Endothelial cell of umbilical vein (primary cell): ENCODE measurements at regions not wholly inside any gene's neighbourhood (a gene's known extent, or its start where the extent isn't known, plus 50 kb on each side); places are given as distances from the start of the nearest gene placed in this dataset.

Experiments
- BruUV-seq: library from RNA; stranded (reverse); fragments of 400-500 nt; replicated peaks from 2 replicates; lab custom pipeline; 2021; lab: Mats Ljungman, UMichigan
- CTCF ChIA-PET: fragments of 300-600, 350-600 bp; sonication (Branson Sonifier 250); formaldehyde crosslinking; loops from one replicate; lab custom pipeline; 2021; ENCODE audit warnings: antibody characterized with exemption, inconsistent platforms; lab: Charles Lee
- POLR2A ChIA-PET: fragments of 300-600, 350-600 bp; sonication (Branson Sonifier 250); formaldehyde crosslinking; loops from one replicate; lab custom pipeline; 2021; ENCODE audit warnings: antibody characterized with exemption, inconsistent platforms; lab: Charles Lee
- DNase-seq: peaks from one replicate; pipeline ENCODE4 v3.0.0-alpha.2; 2011; ENCODE audit warnings: low read depth, low spot score
- FAIRE-seq: peaks from 2 replicates; lab custom pipeline; 2011; peaks lifted over from hg19 to GRCh38; lab: Jason Lieb, UNC
- H2AFZ ChIP-seq: 2 replicates; pipeline ENCODE4 v1.6.0; 2012; ENCODE audit warnings: low read depth, low read length, control low read depth, inconsistent platforms
- H3K27ac ChIP-seq: 2 replicates; pipeline ENCODE4 v1.5.1; 2011; ENCODE audit warnings: low read depth, mild to moderate bottlenecking, control low read depth, low read length, moderate library complexity; ENCODE audit not compliant: insufficient read depth
- H3K27me3 ChIP-seq, 2 experiments: 2 replicates each; pipeline versions ENCODE4 v1.6.0 to v1.6.1; 2011; ENCODE audit warnings: low read length in 2 of 2, mixed read lengths in 1 of 2; ENCODE audit not compliant: control insufficient read depth in 2 of 2, insufficient read depth in 2 of 2
- H3K36me3 ChIP-seq, 2 experiments: 2 replicates in 1 of 2; 3 replicates in 1 of 2; pipeline ENCODE4 v1.5.1; 2011; ENCODE audit warnings: low read length in 2 of 2, mild to moderate bottlenecking in 1 of 2, moderate library complexity in 1 of 2; ENCODE audit not compliant: control insufficient read depth in 2 of 2, insufficient read depth in 2 of 2; ENCODE audit errors: extremely low read depth in 1 of 2
- H3K4me1 ChIP-seq: 3 replicates; pipeline ENCODE4 v1.5.1; 2011; ENCODE audit warnings: mild to moderate bottlenecking, low read length; ENCODE audit not compliant: control insufficient read depth, insufficient read depth; ENCODE audit errors: extremely low read depth
- H3K4me2 ChIP-seq: 2 replicates; pipeline ENCODE4 v1.6.1; 2011; ENCODE audit warnings: low read length, control low read depth, mixed read lengths; ENCODE audit not compliant: insufficient read depth
- H3K4me3 ChIP-seq, 3 experiments: fragments of 200-600 bp in 1 of 3; sonication (generic), shearing (Covaris generic) in 1 of 3; replicated peaks in 1 of 3; 2 replicates each; pipeline ENCODE4 v1.5.1; 2011 to 2016; ENCODE audit warnings: control low read depth in 3 of 3, low read length in 3 of 3, mild to moderate bottlenecking in 2 of 3, inconsistent platforms in 1 of 3, low read depth in 1 of 3, moderate library complexity in 1 of 3; ENCODE audit not compliant: insufficient read depth in 1 of 3
- H3K79me2 ChIP-seq: 2 replicates; pipeline ENCODE4 v1.6.0; 2012; ENCODE audit warnings: low read length, inconsistent platforms; ENCODE audit not compliant: control insufficient read depth, insufficient read depth
- H3K9ac ChIP-seq: replicated peaks from 2 replicates; pipeline ENCODE3; 2011; ENCODE audit warnings: low read length, control low read depth; ENCODE audit not compliant: insufficient read depth; ENCODE audit errors: extremely low read depth
- H3K9me1 ChIP-seq: replicated peaks from 3 replicates; pipeline ENCODE4 v1.6.0; 2011; ENCODE audit warnings: mild to moderate bottlenecking, low read length; ENCODE audit not compliant: control insufficient read depth, insufficient read depth; ENCODE audit errors: extremely low read depth
- H3K9me3 ChIP-seq: replicated peaks from 2 replicates; pipeline ENCODE4 v1.5.1; 2012; ENCODE audit warnings: low read length, inconsistent platforms; ENCODE audit not compliant: control insufficient read depth, insufficient read depth
- H4K20me1 ChIP-seq: replicated peaks from 2 replicates; pipeline ENCODE3; 2011; ENCODE audit warnings: mild to moderate bottlenecking, low read length; ENCODE audit not compliant: control insufficient read depth, insufficient read depth; ENCODE audit errors: extremely low read depth
- CTCF ChIP-seq, 2 donors: IDR thresholded peaks; 1 replicate in 1 of 2; 2 replicates in 1 of 2; pipeline ENCODE4 v1.5.1; 2011; ENCODE audit warnings: low read length in 2 of 2, mild to moderate bottlenecking in 2 of 2, moderate library complexity in 2 of 2, control low read depth in 1 of 2, inconsistent platforms in 1 of 2, low read depth in 1 of 2; ENCODE audit not compliant: insufficient read depth in 1 of 2; ENCODE audit errors: extremely low read depth in 1 of 2
- EZH2 ChIP-seq: IDR thresholded peaks from 2 replicates; pipeline ENCODE4 v1.6.1; 2012; ENCODE audit warnings: borderline replicate concordance, low read depth, mild to moderate bottlenecking, moderate library complexity, low read length, inconsistent platforms; ENCODE audit not compliant: severe bottlenecking
- FOS ChIP-seq: IDR thresholded peaks from 2 replicates; pipeline ENCODE4 v1.6.1; 2011; ENCODE audit warnings: mild to moderate bottlenecking, low read length, moderate library complexity, borderline replicate concordance; ENCODE audit not compliant: insufficient read depth
- GATA2 ChIP-seq: IDR thresholded peaks from 2 replicates; pipeline ENCODE4 v1.7.0; 2011; ENCODE audit warnings: low read depth, mild to moderate bottlenecking, moderate library complexity, mixed read lengths, low read length; ENCODE audit not compliant: insufficient read length, insufficient read depth
- JUN ChIP-seq: IDR thresholded peaks from 2 replicates; pipeline ENCODE4 v1.6.1; 2011; ENCODE audit warnings: borderline replicate concordance, low read depth; ENCODE audit not compliant: insufficient read length, insufficient read depth
- MAX ChIP-seq: IDR thresholded peaks from 2 replicates; pipeline ENCODE4 v1.6.1; 2011; ENCODE audit not compliant: insufficient read depth, insufficient read length
- MYC ChIP-seq: IDR thresholded peaks from one replicate; pipeline ENCODE4 v1.6.1; 2011; ENCODE audit warnings: mild to moderate bottlenecking, low read depth, low read length
- POLR2A ChIP-seq: IDR thresholded peaks from 2 replicates; pipeline ENCODE4 v1.6.1; 2012; ENCODE audit warnings: low read depth, mild to moderate bottlenecking, control low read depth, low read length
- POLR2AphosphoS5 ChIP-seq: IDR thresholded peaks from 2 replicates; pipeline ENCODE4 v1.6.1; 2012; ENCODE audit warnings: low read depth, mild to moderate bottlenecking, control low read depth, low read length, moderate library complexity; ENCODE audit not compliant: insufficient read depth
- dilution Hi-C: fragments of 300-500 bp; cut with MboI; formaldehyde crosslinking; loops from one replicate; pipeline ENCODE4 v1.15.0; 2019; ENCODE audit warnings: low sequenced_read_pairs; ENCODE audit not compliant: extremely low pct_ligation_motif_present
- intact Hi-C: fragments of 100-400 bp; cut with micrococcal nuclease; formaldehyde crosslinking; loops from one replicate; pipeline ENCODE4 v1.10.0; 2022

- H3K9me1 ChIP-seq: no peaks in the 10 kb centered on the region
- dilution Hi-C loops (no loop called here), intact Hi-C loops (no loop called here)
- DNase-seq (no peak), FAIRE-seq (no peak)
- no peak overlapping the region for H3K4me3 ChIP-seq
- H3K27me3 ChIP-seq: no peaks in the 10 kb centered on the region
- no peaks in the 10 kb centered on the region for H3K36me3 ChIP-seq
- ChIA-PET CTCF (no interaction called here), POLR2A (no interaction called here)
- H3K4me1 ChIP-seq: no peaks in the 10 kb centered on the region
- no peak overlapping the region for H3K27ac ChIP-seq
- H4K20me1 ChIP-seq: no peaks in the 10 kb centered on the region
- BruUV-seq: no TSS peak
- H3K4me2 ChIP-seq: no peak overlapping the region
- H2AFZ ChIP-seq: no peak overlapping the region
- no peaks in the 10 kb centered on the region for H3K9me3 ChIP-seq
- no peak overlapping the region for H3K9ac ChIP-seq
- TF ChIP-seq CTCF (IDR thresholded peaks at IDR 0.05; ENCODE audit: extremely low read depth in 1 of 2, insufficient read depth in 1 of 2, low read depth in 1 of 2, low read length in 2 of 2) (no peak), JUN (no peak), MAX (no peak), POLR2A (no peak), POLR2AphosphoS5 (no peak), EZH2 (no peak), GATA2 (no peak), FOS (no peak), MYC (no peak)
- no peaks in the 10 kb centered on the region for H3K79me2 ChIP-seq
Observed at GRCh38 chr2:219752726-219753125, 125.3 kb downstream of the SLC4A3 start.
